Loucy (cell line): ENCODE measurements at regions not wholly inside any gene's neighbourhood (a gene's known extent, or its start where the extent isn't known, plus 50 kb on each side); places are given as distances from the start of the nearest gene placed in this dataset.

ENCODE experiments used
- H2AFZ ChIP-seq: fragments of 200-600 bp; sonication (generic); 2 replicates; pipeline ENCODE4 v1.6.0; 2016; ENCODE audit warnings: antibody characterized with exemption, mild to moderate bottlenecking, low read length, moderate library complexity
- H3F3A ChIP-seq: fragments of 200-600 bp; 2 replicates; pipeline ENCODE4 v1.6.0; 2016; ENCODE audit warnings: antibody characterized with exemption, low read depth, mild to moderate bottlenecking
- H3K27me3 ChIP-seq: fragments of 200-600 bp; sonication (generic); 2 replicates; pipeline ENCODE4 v1.6.1; 2014; ENCODE audit warnings: low read length, mild to moderate bottlenecking; ENCODE audit not compliant: insufficient read depth, poor library complexity, severe bottlenecking
- H3K36me3 ChIP-seq: fragments of 200-600 bp; sonication (generic); 2 replicates; pipeline ENCODE4 v1.6.1; 2016; ENCODE audit warnings: low read length; ENCODE audit not compliant: insufficient read depth
- H3K4me1 ChIP-seq: fragments of 200-600 bp; sonication (generic); 2 replicates; pipeline ENCODE4 v1.5.1; 2014; ENCODE audit warnings: low read length, mild to moderate bottlenecking; ENCODE audit not compliant: insufficient read depth, poor library complexity, severe bottlenecking
- H3K4me2 ChIP-seq: fragments of 200-600 bp; sonication (generic); 2 replicates; pipeline ENCODE4 v1.6.0; 2014; ENCODE audit warnings: antibody characterized with exemption, low read length, low read depth, mild to moderate bottlenecking; ENCODE audit not compliant: poor library complexity, severe bottlenecking
- H3K4me3 ChIP-seq: fragments of 200-600 bp; sonication (generic); 2 replicates; pipeline ENCODE4 v1.5.1; 2014; ENCODE audit warnings: low read length, mild to moderate bottlenecking, mixed read lengths; ENCODE audit not compliant: poor library complexity, severe bottlenecking
- H3K79me2 ChIP-seq: fragments of 200-600 bp; sonication (generic); 2 replicates; pipeline ENCODE4 v1.6.1; 2014; ENCODE audit warnings: low read length; ENCODE audit not compliant: insufficient read depth
- H3K9ac ChIP-seq: fragments of 200-600 bp; sonication (generic); 2 replicates; pipeline ENCODE4 v1.6.0; 2014; ENCODE audit warnings: mild to moderate bottlenecking, low read depth, low read length, moderate library complexity; ENCODE audit not compliant: poor library complexity, severe bottlenecking
- H3K9me2 ChIP-seq: fragments of 200-600 bp; sonication (generic); replicated peaks from 2 replicates; pipeline ENCODE4 v1.6.1; 2016; ENCODE audit warnings: low read depth, low read length, mixed read lengths
- H3K9me3 ChIP-seq: fragments of 200-600 bp; sonication (generic); 2 replicates; pipeline ENCODE4 v1.6.1; 2014; ENCODE audit warnings: mild to moderate bottlenecking, antibody characterized with exemption, low read length, low read depth; ENCODE audit not compliant: insufficient read depth
- H4K20me1 ChIP-seq: fragments of 200-600 bp; sonication (generic); 2 replicates; pipeline ENCODE4 v1.6.0; 2014; ENCODE audit warnings: antibody characterized with exemption, low read length, mild to moderate bottlenecking; ENCODE audit not compliant: insufficient read depth, poor library complexity, severe bottlenecking
- CTCF ChIP-seq: fragments of 200-600 bp; sonication (generic); conservative IDR thresholded peaks from 2 replicates; pipeline ENCODE4 v1.5.1; 2014; ENCODE audit warnings: mild to moderate bottlenecking, antibody characterized with exemption, low read length
- EZH2phosphoT487 ChIP-seq: fragments of 200-600 bp; IDR thresholded peaks from 2 replicates; pipeline ENCODE4 v1.6.1; 2018; ENCODE audit warnings: antibody characterized with exemption, mild to moderate bottlenecking, moderate library complexity, borderline replicate concordance

GRCh38 chr1:79629414-79629813 lies 622.9 kb upstream of the ADGRL4 start:
- no peaks in the 10 kb centered on the region for H3K36me3 ChIP-seq
- H3K27me3 ChIP-seq, result no peaks in the 10 kb centered on the region
- no peak overlapping the region for H2AFZ ChIP-seq
- no peaks in the 10 kb centered on the region for H3F3A ChIP-seq
- H3K4me3 ChIP-seq, result no peak overlapping the region
- no peak for TF ChIP-seq EZH2phosphoT487
- H3K9me3 ChIP-seq, result no peaks in the 10 kb centered on the region
- H3K9me2 ChIP-seq, result no peaks in the 10 kb centered on the region
- no peak overlapping the region for H3K9ac ChIP-seq
- H4K20me1 ChIP-seq, result no peaks in the 10 kb centered on the region
- no peak overlapping the region for H3K4me2 ChIP-seq
- H3K4me1 ChIP-seq, result no peaks in the 10 kb centered on the region
- no peaks in the 10 kb centered on the region for H3K79me2 ChIP-seq

GRCh38 chr1:79617777-79618176 lies 611.2 kb upstream of the ADGRL4 start:
- H3K27me3 ChIP-seq, result no peaks in the 10 kb centered on the region

GRCh38 chr1:79614762-79615161 lies 608.2 kb upstream of the ADGRL4 start:
- Histone ChIP-seq H3K4me3 (no peak overlapping the region), H2AFZ (no peak overlapping the region), H3K9ac (no peak overlapping the region), H3K79me2 (no peaks in the 10 kb centered on the region), H3K9me3 (no peaks in the 10 kb centered on the region), H3K4me1 (no peaks in the 10 kb centered on the region), H3F3A (no peaks in the 10 kb centered on the region), H3K27me3 (no peaks in the 10 kb centered on the region), H3K4me2 (no peak overlapping the region), H4K20me1 (no peaks in the 10 kb centered on the region), H3K9me2 (no peaks in the 10 kb centered on the region), H3K36me3 (no peaks in the 10 kb centered on the region)
- TF ChIP-seq CTCF, result no peak
- no peak for TF ChIP-seq EZH2phosphoT487

More at GRCh38 chr1:79617777-79618176, 611.2 kb upstream of the ADGRL4 start:
- no peaks in the 10 kb centered on the region for H3K9me2 ChIP-seq
- H3K4me3 ChIP-seq, result no peak overlapping the region
- H2AFZ ChIP-seq, result no peak overlapping the region
- no peak overlapping the region for H3K9ac ChIP-seq
- H3K36me3 ChIP-seq, result no peaks in the 10 kb centered on the region
- H3K9me3 ChIP-seq, result no peaks in the 10 kb centered on the region
- H3F3A ChIP-seq, result no peaks in the 10 kb centered on the region
- no peaks in the 10 kb centered on the region for H4K20me1 ChIP-seq
- no peaks in the 10 kb centered on the region for H3K79me2 ChIP-seq
- H3K4me1 ChIP-seq, result no peaks in the 10 kb centered on the region
- no peak overlapping the region for H3K4me2 ChIP-seq
- TF ChIP-seq CTCF (peak; percentile 30), EZH2phosphoT487 (no peak)

- Histone ChIP-seq H3K9me3 (no peaks in the 10 kb centered on the region), H3K79me2 (no peaks in the 10 kb centered on the region), H3K4me3 (no peak overlapping the region), H3K4me2 (no peak overlapping the region), H4K20me1 (no peaks in the 10 kb centered on the region), H3F3A (no peaks in the 10 kb centered on the region), H3K4me1 (no peaks in the 10 kb centered on the region), H3K9ac (no peak overlapping the region), H3K27me3 (no peaks in the 10 kb centered on the region), H2AFZ (no peak overlapping the region), H3K36me3 (no peaks in the 10 kb centered on the region), H3K9me2 (no peaks in the 10 kb centered on the region)
- no peak for TF ChIP-seq EZH2phosphoT487
- no peak for TF ChIP-seq CTCF
These were observed 607.6 kb upstream of the ADGRL4 start for GRCh38 chr1:79614106-79614505.
